Activated CD4-positive, alpha-beta T cell treated with anti-CD3 and anti-CD28 coated beads for 24 hours (primary cell): ENCODE measurements at regions not wholly inside any gene's neighbourhood (a gene's known extent, or its start where the extent isn't known, plus 50 kb on each side); places are given as distances from the start of the nearest gene placed in this dataset.
A peak's percentile ranks its signal among the peaks of the same experiment; 100 is the strongest.
"Not testable (repeated sequence)": the region's sequence is repeated elsewhere in the genome, so short reads cannot be mapped to it uniquely, and the experiment has no call there.

Experiments
- DNase-seq, 2 donors: peaks; one replicate each; pipeline ENCODE4 v3.0.0-alpha.2; 2020; ENCODE audit warnings: low read depth in 2 of 2

- DNase-seq = no peak
Observed at GRCh38 chr2:106009096-106009495, 185.0 kb downstream of the UXS1 start.

GRCh38 chr2:106004851-106005250 lies 189.2 kb downstream of the UXS1 start:
- no peak for DNase-seq

- DNase-seq = no peak
Observed at GRCh38 chr2:105999211-105999989, 194.7 kb downstream of the UXS1 start.

- no peak for DNase-seq
Observed at GRCh38 chr2:105997711-105998110, 196.4 kb downstream of the UXS1 start.

DNA sequence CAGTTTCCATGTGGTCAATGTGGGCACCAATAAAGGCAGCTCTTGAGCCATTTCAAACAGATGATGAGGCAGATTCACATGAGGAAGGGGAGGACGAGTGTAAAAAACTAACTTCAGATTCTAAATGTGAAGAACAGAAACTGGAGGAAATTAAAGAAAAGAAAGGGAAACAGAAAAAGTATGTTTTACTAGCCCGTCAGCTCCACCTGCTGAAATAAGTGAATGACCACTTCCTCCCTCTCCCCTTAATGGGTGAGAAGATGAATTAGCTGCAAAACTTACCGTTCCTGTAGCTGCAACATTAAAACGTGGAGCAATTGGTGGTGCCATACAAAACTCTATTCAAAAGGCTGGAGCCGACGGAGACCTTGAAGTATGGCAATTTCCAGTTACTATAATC lies 203.5 kb downstream of the UXS1 start:
- no peak for DNase-seq

DNA sequence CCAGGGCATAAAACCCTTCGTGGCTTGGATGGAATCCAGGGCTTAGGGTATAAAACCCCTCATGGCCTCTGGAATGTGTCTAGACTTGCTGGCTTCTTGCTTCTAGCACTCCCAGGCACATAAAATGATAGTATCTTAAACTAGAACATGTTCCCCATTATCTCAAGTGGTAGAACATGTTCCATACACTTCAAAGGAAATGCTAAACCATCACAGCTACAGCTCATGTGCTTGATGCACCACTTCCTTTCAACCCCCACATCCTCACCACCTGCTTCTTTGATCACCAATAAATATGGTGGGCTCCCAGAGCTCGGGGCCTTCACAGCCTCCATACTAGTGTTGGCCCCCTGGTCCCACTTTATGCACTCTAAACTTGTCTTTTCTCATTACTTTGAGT lies 204.3 kb downstream of the UXS1 start:
- not testable (repeated sequence) for DNase-seq

GRCh38 chr2:105989070-105989469 lies 205.0 kb downstream of the UXS1 start:
- no peak for DNase-seq

DNA sequence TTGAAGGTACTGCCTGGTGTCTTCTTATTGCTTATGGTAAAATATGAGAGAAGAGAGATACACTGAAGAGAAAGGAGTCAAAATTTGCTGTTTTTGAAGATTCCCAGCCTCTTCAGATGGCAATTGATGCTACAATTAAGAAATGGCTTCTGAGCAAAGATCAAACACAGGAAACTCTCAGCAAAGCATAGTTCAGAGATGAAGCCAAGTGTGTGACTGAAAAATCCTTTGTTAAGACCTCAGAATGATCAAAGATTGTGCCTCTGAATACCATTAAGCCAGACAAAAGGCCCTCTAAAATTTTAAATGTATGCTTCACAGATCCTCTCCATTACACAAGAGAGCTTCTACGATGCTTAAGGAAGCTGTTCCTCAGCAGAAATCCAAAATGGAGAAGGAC lies 216.3 kb downstream of the UXS1 start:
- no peak for DNase-seq

DNA sequence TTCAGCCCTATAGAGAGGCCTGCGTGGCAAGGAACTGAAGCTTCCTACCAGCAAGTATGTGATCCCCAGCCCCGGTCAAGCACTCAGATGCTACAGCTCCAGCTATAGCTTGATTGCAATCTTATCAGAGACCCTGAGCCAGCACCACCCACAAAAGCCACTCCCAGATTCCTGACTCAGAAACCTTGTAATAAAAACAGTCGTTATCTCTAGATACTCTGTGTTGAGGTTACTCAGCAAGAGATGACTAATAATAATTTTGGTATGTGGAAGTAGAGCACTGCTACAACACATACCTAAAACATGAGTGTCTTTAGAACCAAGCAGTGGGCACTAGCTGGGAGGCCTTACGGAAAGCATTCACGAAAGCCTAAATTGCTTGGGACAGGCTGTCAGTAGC lies 216.9 kb downstream of the UXS1 start:
- peak; percentile 7 to 13 for DNase-seq

- DNase-seq = no peak
Observed at GRCh38 chr2:105974812-105975211, 219.3 kb downstream of the UXS1 start.

- no peak for DNase-seq
Observed at GRCh38 chr2:105972927-105973326, 221.2 kb downstream of the UXS1 start.

- no peak for DNase-seq
Observed at GRCh38 chr2:105972246-105972645, 221.9 kb downstream of the UXS1 start.

DNA sequence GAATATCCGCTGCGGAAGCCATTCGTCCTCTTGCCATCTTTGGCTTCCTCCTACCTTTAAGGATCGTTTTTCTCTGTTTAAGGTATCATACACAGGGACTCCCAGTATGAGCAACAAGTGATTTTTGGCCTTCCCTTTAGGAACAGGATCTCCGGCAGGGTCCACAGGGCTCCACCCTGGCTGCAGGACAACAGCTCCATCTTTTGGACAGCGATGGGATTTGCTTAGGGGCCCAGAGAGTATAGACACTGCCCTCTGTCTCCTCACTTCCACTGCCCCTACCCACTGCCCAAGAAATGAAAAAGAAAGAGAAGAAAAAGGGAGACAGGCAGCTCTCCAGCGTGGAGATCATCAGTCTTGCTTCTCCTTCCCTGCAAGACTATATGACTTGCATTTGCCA lies 224.5 kb downstream of the UXS1 start:
- no peak for DNase-seq

DNA sequence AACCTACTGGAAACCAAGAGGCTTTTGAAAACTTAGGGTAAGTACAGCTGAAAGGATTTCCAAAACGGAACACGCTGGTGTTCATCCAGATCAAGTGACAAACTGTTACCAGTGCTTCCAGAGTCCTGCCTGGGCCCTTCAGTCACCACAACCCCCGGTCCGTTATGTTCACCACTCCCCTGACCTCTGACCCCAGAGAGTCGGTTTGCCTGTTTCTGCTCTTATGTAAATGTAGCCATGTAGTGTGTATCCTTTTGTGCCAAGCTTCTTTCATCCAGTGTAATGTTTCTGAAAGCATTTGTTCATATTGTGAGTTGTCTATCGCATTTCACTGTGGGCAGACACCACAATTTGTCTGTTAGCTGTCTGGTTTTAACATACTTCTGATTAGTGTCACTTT lies 217.5 kb downstream of the NCK2 start:
- DNase-seq = no peak

DNA sequence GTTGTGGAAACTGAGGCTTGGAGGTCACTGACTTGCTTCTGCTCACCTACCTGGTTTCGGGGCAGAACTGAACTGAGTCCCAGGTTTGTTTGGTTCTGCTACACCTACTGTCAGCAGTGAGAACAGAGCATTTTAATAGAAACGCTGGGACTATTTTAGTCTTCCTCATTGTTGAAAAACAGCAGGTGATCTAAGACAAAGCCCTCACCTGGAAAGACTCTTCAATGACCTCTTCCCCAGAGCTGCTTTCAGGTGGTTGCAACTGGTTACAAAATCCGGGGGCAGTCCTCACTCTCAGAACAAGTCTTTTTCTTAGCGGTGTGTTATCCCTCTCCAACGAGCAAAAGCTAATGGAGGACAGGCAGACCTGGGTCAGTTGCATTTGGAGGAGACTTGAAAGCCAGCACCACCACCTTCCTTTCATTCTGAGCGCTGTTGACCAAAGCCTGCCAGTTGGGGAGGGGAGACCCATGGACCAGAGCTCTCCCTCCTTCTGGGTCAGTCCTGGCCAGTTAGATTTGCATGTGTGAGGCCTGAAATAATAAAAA lies 217.0 kb downstream of the NCK2 start:
- no peak for DNase-seq

- no peak for DNase-seq
Observed at GRCh38 chr2:105959357-105959756, 214.6 kb downstream of the NCK2 start.

DNA sequence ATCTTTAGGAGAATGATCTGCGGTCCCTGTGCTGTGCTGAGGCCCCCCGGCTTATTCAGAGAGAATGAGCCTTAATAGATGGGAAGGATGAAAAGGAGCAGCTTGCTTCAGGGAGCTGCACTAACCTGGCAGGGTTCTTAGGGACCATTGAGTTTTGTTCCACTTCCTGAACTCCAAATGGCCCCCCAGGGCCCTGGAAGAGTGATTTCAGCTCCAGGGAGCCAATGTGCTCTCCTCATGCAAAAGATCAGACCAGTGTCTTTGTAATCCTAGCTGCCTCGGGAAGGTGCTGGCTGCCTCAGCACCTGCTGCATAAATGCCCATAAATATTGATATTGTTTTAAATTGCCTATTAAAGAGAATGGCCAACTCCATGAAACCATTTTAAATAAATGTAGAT lies 210.2 kb downstream of the NCK2 start:
- DNase-seq = no peak

DNA sequence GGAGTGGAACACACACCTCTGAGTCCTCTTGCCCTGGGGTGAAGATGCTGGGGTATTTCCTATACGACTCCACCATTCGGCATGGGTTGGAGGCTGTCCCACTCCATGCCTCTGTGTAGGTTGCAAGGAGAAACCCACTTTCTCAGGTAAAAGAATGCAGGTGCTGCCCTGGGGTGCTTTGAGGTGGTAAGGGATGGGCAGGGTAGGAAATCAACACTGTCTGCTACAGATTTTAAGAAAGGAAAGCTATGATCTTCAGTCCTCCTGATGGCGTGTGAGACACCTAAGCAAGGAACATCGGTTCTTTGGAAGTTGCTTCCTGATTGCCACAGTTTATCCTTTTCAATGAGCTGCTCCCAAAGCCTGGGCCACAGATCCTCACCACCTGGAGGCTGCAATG lies 209.2 kb downstream of the NCK2 start:
- DNase-seq = no peak

GRCh38 chr2:105952131-105952530 lies 207.4 kb downstream of the NCK2 start:
- no peak for DNase-seq

- no peak for DNase-seq
Observed at GRCh38 chr2:105951384-105951694, 206.6 kb downstream of the NCK2 start.

DNA sequence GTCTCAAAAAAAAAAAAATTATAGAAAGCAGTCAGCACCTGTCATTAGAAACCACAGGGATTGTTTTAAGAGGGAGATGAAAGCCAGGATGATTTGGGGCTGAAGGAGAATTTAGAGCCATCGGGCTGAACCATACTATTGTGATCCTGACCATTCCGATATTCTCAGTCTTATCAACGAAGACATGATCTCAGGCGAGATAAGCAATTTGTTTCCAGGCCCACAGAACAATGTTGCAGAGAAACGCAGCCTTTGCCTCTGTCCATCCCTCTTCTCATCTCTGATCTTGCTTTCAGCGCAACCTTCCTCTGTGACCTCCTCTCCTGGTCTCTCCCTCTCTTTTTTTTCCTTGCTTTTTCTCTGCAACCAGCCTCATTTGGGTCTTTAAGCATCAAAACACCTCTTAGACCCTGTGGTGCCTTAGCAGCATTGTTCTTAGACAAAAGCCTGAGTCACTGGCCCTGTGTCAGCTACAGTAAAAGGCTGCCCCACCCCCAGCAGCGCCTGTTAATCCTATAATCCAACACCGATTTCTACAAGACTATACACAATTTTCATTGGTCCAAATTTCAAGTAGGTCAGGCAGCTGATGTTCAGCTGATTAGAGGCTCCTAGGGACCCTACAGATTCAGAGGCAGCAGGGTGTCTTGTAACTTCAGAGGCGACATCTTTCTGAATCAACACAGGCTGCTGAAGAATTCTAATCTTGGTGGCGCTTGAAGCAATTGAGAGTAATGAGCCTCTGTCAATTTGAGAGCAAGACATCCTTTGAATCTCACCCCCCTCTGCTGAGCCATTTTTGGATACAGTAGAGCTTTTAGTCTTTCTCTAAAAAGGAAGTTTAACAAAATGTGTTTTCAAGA lies 206.0 kb downstream of the NCK2 start:
- no peak for DNase-seq

DNA sequence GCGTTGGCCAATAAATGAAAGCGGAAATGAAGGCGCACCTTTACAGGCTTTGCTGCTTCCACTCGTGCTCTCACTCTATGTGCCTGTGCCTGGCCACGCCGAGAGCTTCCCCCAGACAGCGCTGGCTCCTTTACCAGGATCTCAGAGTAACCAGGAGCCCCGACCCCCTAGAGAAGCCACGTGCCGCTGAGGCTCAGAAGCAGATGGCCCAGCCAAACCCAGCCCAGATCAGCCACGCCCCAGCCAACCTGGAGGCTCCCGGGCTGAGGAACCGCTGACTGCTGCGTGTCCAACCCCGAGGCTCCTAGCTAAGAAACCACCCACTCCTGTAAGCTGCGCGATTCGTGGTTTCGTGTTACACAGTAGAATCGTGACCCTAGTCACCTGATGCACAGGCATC lies 199.3 kb downstream of the NCK2 start:
- DNase-seq = no peak
